Transverse colon (tissue), 4 donors: ENCODE measurements at regions not wholly inside any gene's neighbourhood (a gene's known extent, or its start where the extent isn't known, plus 50 kb on each side); places are given as distances from the start of the nearest gene placed in this dataset.

ENCODE experiments used
- CTCF ChIP-seq, 5 experiments: fragments of 200-600 bp in 3 of 5; fragments of 450-650 bp in 2 of 5; sonication (generic) in 3 of 5; IDR thresholded peaks; 1 replicate in 2 of 5; 2 replicates in 3 of 5; pipeline ENCODE4 v1.5.1; 2016 to 2017; ENCODE audit warnings: antibody characterized with exemption in 5 of 5, inconsistent platforms in 3 of 5, mild to moderate bottlenecking in 2 of 5, moderate library complexity in 1 of 5
- POLR2A ChIP-seq: fragments of 450-650 bp; IDR thresholded peaks from one replicate; pipeline ENCODE4 v1.6.1; 2016; ENCODE audit warnings: antibody characterized with exemption, mild to moderate bottlenecking, moderate library complexity
- POLR2AphosphoS5 ChIP-seq, 3 donors: sonication (generic); formaldehyde crosslinking; IDR thresholded peaks; one replicate each; pipeline ENCODE4 v1.6.1; 2016; ENCODE audit warnings: antibody characterized with exemption in 3 of 3

- TF ChIP-seq POLR2A = no peak
- no peak for TF ChIP-seq CTCF (IDR thresholded peaks at IDR 0.05)
- TF ChIP-seq POLR2AphosphoS5 (IDR thresholded peaks at IDR 0.05) = no peak
Observed at GRCh38 chr4:111136967-111137366, 514.1 kb upstream of the PITX2 start.
